ENCODE measurements at regions not wholly inside any gene's neighbourhood (a gene's known extent, or its start where the extent isn't known, plus 50 kb on each side); places are given as distances from the start of the nearest gene placed in this dataset.

- H3K4me3 Mint-ChIP-seq = no peak overlapping the region
- DNase-seq (no peak), ATAC-seq (replicated peaks) (no peak)
- no peaks in the 10 kb centered on the region for H3K36me3 Mint-ChIP-seq (ENCODE audit: insufficient read depth)
- H3K27ac Mint-ChIP-seq = no peak overlapping the region
- H3K9me3 Mint-ChIP-seq = peaks cover 0 to 2% of the 10 kb centered on the region in 2 donors
- no peaks in the 10 kb centered on the region for H3K4me1 Mint-ChIP-seq (ENCODE audit: low read depth in 2 of 2)
- H3K27me3 Mint-ChIP-seq = no peaks in the 10 kb centered on the region
Measured at GRCh38 chr11:16412525-16413172, 56.3 kb upstream of the SOX6 start.

GRCh38 chr11:16410479-16410878, 54.1 kb upstream of the SOX6 start:
- Mint-ChIP-seq H3K27me3 (no peaks in the 10 kb centered on the region), H3K4me1 (ENCODE audit: low read depth in 2 of 2) (no peaks in the 10 kb centered on the region), H3K4me3 (no peak overlapping the region), H3K36me3 (ENCODE audit: insufficient read depth) (no peaks in the 10 kb centered on the region), H3K9me3 (peaks cover 0 to 2% of the 10 kb centered on the region in 2 donors), H3K27ac (no peak overlapping the region)
- ATAC-seq (replicated peaks) (no peak), DNase-seq (no peak)

DNA sequence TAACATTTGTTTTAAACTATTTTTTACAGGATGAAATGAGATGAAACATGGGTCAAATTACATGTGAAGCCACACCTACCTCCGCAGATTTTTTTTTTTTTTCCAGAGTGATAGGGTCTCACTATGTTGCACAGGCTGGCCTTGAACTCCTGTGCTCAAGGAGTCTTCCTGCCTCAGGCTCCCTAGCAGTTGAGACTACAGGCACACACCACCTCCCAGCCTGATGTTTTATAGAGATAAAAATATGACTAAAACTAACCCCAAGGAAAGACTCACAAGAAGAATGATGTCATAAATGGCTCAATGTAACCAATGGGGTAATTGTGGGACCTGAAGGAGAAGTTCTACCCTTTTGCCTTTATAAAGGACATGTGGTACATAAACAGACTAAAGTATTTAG, 52.3 kb upstream of the SOX6 start:
- no peak overlapping the region for H3K4me3 Mint-ChIP-seq
- no peaks in the 10 kb centered on the region for H3K4me1 Mint-ChIP-seq (ENCODE audit: low read depth in 2 of 2)
- DNase-seq (no peak), ATAC-seq (replicated peaks) (no peak)
- H3K36me3 Mint-ChIP-seq (ENCODE audit: insufficient read depth) = no peaks in the 10 kb centered on the region
- no peak overlapping the region for H3K27ac Mint-ChIP-seq
- no peaks in the 10 kb centered on the region for H3K27me3 Mint-ChIP-seq
- H3K9me3 Mint-ChIP-seq = peaks cover 0 to 4% of the 10 kb centered on the region in 2 donors

DNA sequence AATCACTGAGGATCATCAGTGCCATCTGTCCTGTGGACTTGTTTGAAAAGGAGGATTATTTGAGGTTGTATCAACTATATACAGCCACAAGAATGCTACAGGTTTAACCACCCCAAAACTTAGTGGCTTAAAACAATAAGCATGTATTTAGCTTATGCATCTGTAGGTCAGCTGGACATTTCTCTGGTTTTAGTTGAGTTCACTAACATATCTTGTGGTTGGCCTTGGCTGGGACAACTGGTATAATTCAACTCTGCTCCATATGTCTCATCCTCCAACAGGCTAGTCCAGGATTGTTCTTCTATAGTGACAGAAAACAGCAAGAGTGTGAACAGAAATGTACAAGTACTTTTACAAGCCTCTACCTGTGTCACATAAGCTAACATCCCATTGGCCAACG, 49.9 kb upstream of the SOX6 start:
- DNase-seq = no peak
- H3K4me3 Mint-ChIP-seq = no peak overlapping the region
- no peaks in the 10 kb centered on the region for H3K36me3 Mint-ChIP-seq (ENCODE audit: insufficient read depth)
- no peak overlapping the region for H3K27ac Mint-ChIP-seq
- no peaks in the 10 kb centered on the region for H3K4me1 Mint-ChIP-seq (ENCODE audit: low read depth in 2 of 2)
- H3K27me3 Mint-ChIP-seq = no peaks in the 10 kb centered on the region
- H3K9me3 Mint-ChIP-seq = peaks cover 5 to 16% of the 10 kb centered on the region in 2 donors
- ATAC-seq (replicated peaks) = no peak
